ENCODE measurements at regions not wholly inside any gene's neighbourhood (a gene's known extent, or its start where the extent isn't known, plus 50 kb on each side); places are given as distances from the start of the nearest gene placed in this dataset.

DNA sequence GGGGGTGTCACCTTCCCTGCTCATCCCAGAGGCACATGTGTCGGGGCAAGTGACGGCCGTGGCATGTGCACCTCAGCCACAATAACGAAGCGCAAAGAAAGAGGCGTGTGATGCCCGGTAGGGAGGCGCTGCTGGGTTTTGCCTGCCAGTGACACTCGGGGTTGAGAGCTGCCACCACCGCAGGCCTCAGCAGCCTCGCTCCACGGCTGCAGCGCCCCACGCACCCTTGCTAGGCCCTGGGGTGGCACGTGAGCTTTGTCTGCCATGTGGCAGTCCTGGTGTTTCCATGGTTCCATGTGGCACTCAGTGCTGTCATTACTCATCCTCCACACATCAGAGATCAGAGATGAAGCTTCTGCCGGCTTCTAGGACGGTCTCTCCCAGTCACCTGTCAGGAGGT, 136.0 kb upstream of the AGAP1 start:
- TF ChIP-seq, protein P1, sequence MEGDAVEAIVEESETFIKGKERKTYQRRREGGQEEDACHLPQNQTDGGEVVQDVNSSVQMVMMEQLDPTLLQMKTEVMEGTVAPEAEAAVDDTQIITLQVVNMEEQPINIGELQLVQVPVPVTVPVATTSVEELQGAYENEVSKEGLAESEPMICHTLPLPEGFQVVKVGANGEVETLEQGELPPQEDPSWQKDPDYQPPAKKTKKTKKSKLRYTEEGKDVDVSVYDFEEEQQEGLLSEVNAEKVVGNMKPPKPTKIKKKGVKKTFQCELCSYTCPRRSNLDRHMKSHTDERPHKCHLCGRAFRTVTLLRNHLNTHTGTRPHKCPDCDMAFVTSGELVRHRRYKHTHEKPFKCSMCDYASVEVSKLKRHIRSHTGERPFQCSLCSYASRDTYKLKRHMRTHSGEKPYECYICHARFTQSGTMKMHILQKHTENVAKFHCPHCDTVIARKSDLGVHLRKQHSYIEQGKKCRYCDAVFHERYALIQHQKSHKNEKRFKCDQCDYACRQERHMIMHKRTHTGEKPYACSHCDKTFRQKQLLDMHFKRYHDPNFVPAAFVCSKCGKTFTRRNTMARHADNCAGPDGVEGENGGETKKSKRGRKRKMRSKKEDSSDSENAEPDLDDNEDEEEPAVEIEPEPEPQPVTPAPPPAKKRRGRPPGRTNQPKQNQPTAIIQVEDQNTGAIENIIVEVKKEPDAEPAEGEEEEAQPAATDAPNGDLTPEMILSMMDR (IDR thresholded peaks at IDR 0.05), result no peak
- Histone ChIP-seq H3K79me2 (no peaks in the 10 kb centered on the region), H2AFZ (no peak overlapping the region), H3K27me3 (ENCODE audit: control insufficient read depth, insufficient read depth, low read length) (no peaks in the 10 kb centered on the region), H3K9me3 (ENCODE audit: control insufficient read depth, low read length) (no peaks in the 10 kb centered on the region), H3K36me3 (ENCODE audit: control insufficient read depth, insufficient read depth, low read length) (no peaks in the 10 kb centered on the region), H3K4me1 (no peaks in the 10 kb centered on the region), H3K27ac (no peak overlapping the region), H3K4me3 (ENCODE audit: low read depth, low read length) (no peak overlapping the region), H3K9ac (no peak overlapping the region), H3K4me2 (ENCODE audit: low read length) (no peak overlapping the region)

DNA sequence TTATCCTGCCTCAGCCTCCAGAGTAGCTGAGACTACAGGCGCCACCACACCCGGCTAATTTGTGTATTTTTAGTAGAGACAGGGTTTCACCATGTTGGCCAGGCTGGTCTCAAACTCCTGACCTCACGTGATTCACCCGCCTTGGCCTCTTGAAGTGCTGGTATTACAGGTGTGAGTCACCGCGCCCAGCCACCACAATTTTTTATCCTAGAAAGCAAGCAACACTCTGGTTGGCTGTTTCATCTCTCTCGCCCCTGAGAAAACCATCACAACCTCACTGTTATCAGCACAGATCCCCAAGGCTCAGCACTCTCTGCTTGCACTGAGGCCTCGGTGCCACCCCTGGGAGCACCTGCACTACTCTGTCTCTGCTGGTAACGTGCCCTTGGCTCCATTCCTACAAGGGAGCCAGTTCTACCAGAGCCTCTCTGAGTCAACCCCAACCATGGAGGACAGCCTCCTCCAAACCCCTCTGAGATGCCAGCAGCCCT, 134.8 kb upstream of the AGAP1 start:
- TF ChIP-seq, protein P1 (IDR thresholded peaks at IDR 0.05), result no peak
- no peaks in the 10 kb centered on the region for H3K9me3 ChIP-seq (ENCODE audit: control insufficient read depth, low read length)
- no peak overlapping the region for H3K9ac ChIP-seq
- H3K4me3 ChIP-seq (ENCODE audit: low read depth, low read length), result no peak overlapping the region
- H3K4me1 ChIP-seq, result no peaks in the 10 kb centered on the region
- H3K27me3 ChIP-seq (ENCODE audit: control insufficient read depth, insufficient read depth, low read length), result no peaks in the 10 kb centered on the region
- no peaks in the 10 kb centered on the region for H3K36me3 ChIP-seq (ENCODE audit: control insufficient read depth, insufficient read depth, low read length)
- H3K4me2 ChIP-seq (ENCODE audit: low read length), result no peak overlapping the region
- no peak overlapping the region for H2AFZ ChIP-seq
- no peak overlapping the region for H3K27ac ChIP-seq
- H3K79me2 ChIP-seq, result no peaks in the 10 kb centered on the region

DNA sequence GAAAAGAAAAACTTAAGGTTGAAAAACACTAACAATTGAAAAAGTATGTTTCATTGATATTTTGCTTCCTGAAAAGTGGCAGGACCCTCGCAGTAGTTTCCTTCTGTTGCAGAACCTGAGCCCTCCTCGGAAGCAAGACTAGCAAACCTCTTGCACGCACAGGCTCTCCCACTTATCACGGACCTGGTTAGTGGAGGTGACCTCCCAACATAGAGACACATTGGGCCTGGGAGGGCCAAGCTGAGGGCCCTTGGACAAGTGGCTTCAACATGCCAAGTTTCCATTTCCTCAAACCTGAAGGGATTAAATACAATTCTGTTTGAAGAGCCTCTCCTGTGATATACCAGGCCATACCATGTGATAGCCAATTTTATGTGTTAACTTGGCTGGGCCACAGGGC, 133.4 kb upstream of the AGAP1 start:
- Histone ChIP-seq H3K27ac (no peak overlapping the region), H3K4me2 (ENCODE audit: low read length) (no peak overlapping the region), H2AFZ (no peak overlapping the region)

DNA sequence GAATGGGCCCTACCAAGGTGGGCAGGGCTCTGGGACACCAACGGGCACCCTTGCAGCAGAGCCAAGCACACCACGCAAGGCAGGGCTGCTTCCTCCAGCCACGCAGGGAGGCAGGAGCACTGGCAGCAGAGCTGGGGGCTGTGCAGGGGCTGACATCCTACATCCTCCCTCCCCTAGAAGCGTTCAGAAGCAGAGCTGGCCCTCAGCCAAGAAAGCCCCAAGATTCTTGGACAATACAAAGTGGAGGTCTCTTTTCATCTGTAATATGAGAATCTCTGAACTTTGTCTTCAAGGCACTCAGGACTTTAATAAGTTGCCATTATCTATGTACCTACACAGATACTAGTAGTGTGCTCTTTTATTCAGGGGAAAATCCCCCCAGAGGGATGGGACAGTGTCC, 128.1 kb upstream of the AGAP1 start:
- H2AFZ ChIP-seq, result no peak overlapping the region
- H3K4me2 ChIP-seq (ENCODE audit: low read length), result no peak overlapping the region
- no peaks in the 10 kb centered on the region for H3K4me1 ChIP-seq
- H3K36me3 ChIP-seq (ENCODE audit: control insufficient read depth, insufficient read depth, low read length), result no peaks in the 10 kb centered on the region
- H3K4me3 ChIP-seq (ENCODE audit: low read depth, low read length), result no peak overlapping the region
- no peak overlapping the region for H3K27ac ChIP-seq
- H3K9me3 ChIP-seq (ENCODE audit: control insufficient read depth, low read length), result no peaks in the 10 kb centered on the region
- TF ChIP-seq, protein P1 (IDR thresholded peaks at IDR 0.05), result no peak
- H3K9ac ChIP-seq, result no peak overlapping the region
- H3K27me3 ChIP-seq (ENCODE audit: control insufficient read depth, insufficient read depth, low read length), result no peaks in the 10 kb centered on the region
- no peaks in the 10 kb centered on the region for H3K79me2 ChIP-seq

More for the DNA sequence above, 133.4 kb upstream of the AGAP1 start:
- no peaks in the 10 kb centered on the region for H3K27me3 ChIP-seq (ENCODE audit: control insufficient read depth, insufficient read depth, low read length)
- H3K4me1 ChIP-seq, result no peaks in the 10 kb centered on the region
- no peaks in the 10 kb centered on the region for H3K36me3 ChIP-seq (ENCODE audit: control insufficient read depth, insufficient read depth, low read length)
- H3K4me3 ChIP-seq (ENCODE audit: low read depth, low read length), result no peak overlapping the region
- no peaks in the 10 kb centered on the region for H3K9me3 ChIP-seq (ENCODE audit: control insufficient read depth, low read length)
- no peaks in the 10 kb centered on the region for H3K79me2 ChIP-seq
- TF ChIP-seq, protein P1 (IDR thresholded peaks at IDR 0.05), result no peak
- H3K9ac ChIP-seq, result no peak overlapping the region

DNA sequence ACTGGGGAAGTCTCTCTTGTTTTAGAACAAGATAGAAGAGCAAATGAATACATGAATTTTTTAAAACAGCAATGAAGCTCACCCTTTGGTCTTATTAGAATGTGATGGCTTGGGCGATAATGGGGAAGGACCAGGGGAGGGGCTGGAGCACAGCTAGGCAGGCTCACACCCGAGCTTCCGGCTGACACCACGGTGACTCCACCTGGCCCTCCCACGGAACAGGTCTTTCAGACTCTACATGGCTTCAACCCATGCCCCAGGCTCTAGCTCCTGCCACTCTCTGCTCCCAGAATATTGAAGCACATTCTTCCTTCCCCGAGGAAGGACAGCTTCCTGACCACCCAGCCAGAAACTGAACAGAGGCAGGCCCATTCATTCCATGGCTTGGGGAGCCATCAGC, 127.5 kb upstream of the AGAP1 start:
- Histone ChIP-seq H3K27ac (no peak overlapping the region), H3K27me3 (ENCODE audit: control insufficient read depth, insufficient read depth, low read length) (no peaks in the 10 kb centered on the region), H3K9me3 (ENCODE audit: control insufficient read depth, low read length) (no peaks in the 10 kb centered on the region), H3K4me3 (ENCODE audit: low read depth, low read length) (no peak overlapping the region), H3K36me3 (ENCODE audit: control insufficient read depth, insufficient read depth, low read length) (no peaks in the 10 kb centered on the region), H3K4me1 (no peaks in the 10 kb centered on the region), H2AFZ (no peak overlapping the region), H3K9ac (no peak overlapping the region), H3K79me2 (no peaks in the 10 kb centered on the region), H3K4me2 (ENCODE audit: low read length) (no peak overlapping the region)
- TF ChIP-seq, protein P1 (IDR thresholded peaks at IDR 0.05), result no peak
